ENCODE measurements at regions not wholly inside any gene's neighbourhood (a gene's known extent, or its start where the extent isn't known, plus 50 kb on each side); places are given as distances from the start of the nearest gene placed in this dataset.

DNA sequence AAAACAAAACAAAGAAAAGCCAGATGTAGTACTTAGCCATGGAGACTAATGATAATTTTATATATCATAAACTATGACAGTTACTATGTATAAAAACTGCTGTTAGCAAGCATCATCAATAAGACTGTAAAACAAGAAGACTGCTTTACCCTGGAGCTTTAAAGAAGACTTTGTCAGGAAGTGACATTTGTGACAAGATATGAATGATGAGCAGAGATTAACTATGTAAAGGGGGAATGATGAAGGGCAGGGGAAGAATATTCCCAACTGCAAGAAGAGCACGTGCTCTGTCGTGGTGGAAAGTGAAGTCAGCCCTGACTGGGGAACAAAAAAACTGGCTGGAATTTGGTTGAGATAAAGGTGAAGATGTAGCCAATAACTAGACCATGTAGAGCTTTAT lies 617.1 kb upstream of the AMOT start:
- Histone ChIP-seq H3K9me2 (ENCODE audit: insufficient read depth, low read length) (no peaks in the 10 kb centered on the region), H3K4me3 (ENCODE audit: low read depth, low read length, poor library complexity, severe bottlenecking) (no peak overlapping the region), H3K4me1 (ENCODE audit: insufficient read depth, low read length, poor library complexity, severe bottlenecking) (no peaks in the 10 kb centered on the region), H3K27ac (ENCODE audit: low read depth, low read length, poor library complexity, severe bottlenecking) (no peak overlapping the region), H3K4me2 (ENCODE audit: low read length) (no peak overlapping the region), H3K36me3 (ENCODE audit: insufficient read depth, low read length) (no peaks in the 10 kb centered on the region), H4K20me1 (ENCODE audit: insufficient read depth, low read length) (no peaks in the 10 kb centered on the region), H2AFZ (ENCODE audit: low read length) (no peak overlapping the region), H3K79me2 (ENCODE audit: insufficient read depth, low read depth, low read length) (no peaks in the 10 kb centered on the region), H3K9me3 (ENCODE audit: low read length) (no peaks in the 10 kb centered on the region)
- ChIA-PET CTCF (ENCODE audit: unreplicated experiment) (no interaction called here), POLR2A (interaction anchor here (0.6 kb wide), 1 partner anchor 574 kb away, joined by 3 read pairs; no protein-coding TSS in a partner anchor)
- intact Hi-C loops (cut with micrococcal nuclease; ENCODE audit: unreplicated experiment) = no loop called here
- DNase-seq (ENCODE audit: low spot score) = no peak
- BruUV-seq (replicated peaks) = no TSS peak
- TF ChIP-seq EZH2phosphoT487 (IDR thresholded peaks at IDR 0.05; ENCODE audit: borderline replicate concordance, low read depth, low read length) = no peak
- TF ChIP-seq, protein P1, sequence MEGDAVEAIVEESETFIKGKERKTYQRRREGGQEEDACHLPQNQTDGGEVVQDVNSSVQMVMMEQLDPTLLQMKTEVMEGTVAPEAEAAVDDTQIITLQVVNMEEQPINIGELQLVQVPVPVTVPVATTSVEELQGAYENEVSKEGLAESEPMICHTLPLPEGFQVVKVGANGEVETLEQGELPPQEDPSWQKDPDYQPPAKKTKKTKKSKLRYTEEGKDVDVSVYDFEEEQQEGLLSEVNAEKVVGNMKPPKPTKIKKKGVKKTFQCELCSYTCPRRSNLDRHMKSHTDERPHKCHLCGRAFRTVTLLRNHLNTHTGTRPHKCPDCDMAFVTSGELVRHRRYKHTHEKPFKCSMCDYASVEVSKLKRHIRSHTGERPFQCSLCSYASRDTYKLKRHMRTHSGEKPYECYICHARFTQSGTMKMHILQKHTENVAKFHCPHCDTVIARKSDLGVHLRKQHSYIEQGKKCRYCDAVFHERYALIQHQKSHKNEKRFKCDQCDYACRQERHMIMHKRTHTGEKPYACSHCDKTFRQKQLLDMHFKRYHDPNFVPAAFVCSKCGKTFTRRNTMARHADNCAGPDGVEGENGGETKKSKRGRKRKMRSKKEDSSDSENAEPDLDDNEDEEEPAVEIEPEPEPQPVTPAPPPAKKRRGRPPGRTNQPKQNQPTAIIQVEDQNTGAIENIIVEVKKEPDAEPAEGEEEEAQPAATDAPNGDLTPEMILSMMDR (conservative IDR thresholded peaks at IDR 0.05; ENCODE audit: low read length) = no peak

- H2AFZ ChIP-seq (ENCODE audit: low read length) = no peak overlapping the region
- no peaks in the 10 kb centered on the region for H3K9me3 ChIP-seq (ENCODE audit: low read length)
- H4K20me1 ChIP-seq (ENCODE audit: insufficient read depth, low read length) = no peaks in the 10 kb centered on the region
- POLR2A ChIA-PET = interaction anchor here (0.5 kb wide), 1 partner anchor 167 kb away, joined by 3 read pairs; no protein-coding TSS in a partner anchor
- no peak overlapping the region for H3K27ac ChIP-seq (ENCODE audit: low read depth, low read length, poor library complexity, severe bottlenecking)
- no peak overlapping the region for H3K4me3 ChIP-seq (ENCODE audit: low read depth, low read length, poor library complexity, severe bottlenecking)
- H3K4me2 ChIP-seq (ENCODE audit: low read length) = no peak overlapping the region
- CTCF ChIA-PET (ENCODE audit: unreplicated experiment) = no interaction called here
- no peaks in the 10 kb centered on the region for H3K9me2 ChIP-seq (ENCODE audit: insufficient read depth, low read length)
- H3K4me1 ChIP-seq (ENCODE audit: insufficient read depth, low read length, poor library complexity, severe bottlenecking) = no peaks in the 10 kb centered on the region
- BruUV-seq (replicated peaks) = no TSS peak
- intact Hi-C loops (cut with micrococcal nuclease; ENCODE audit: unreplicated experiment) = no loop called here
- no peak for TF ChIP-seq EZH2phosphoT487 (IDR thresholded peaks at IDR 0.05; ENCODE audit: borderline replicate concordance, low read depth, low read length)
- TF ChIP-seq, protein P1 (conservative IDR thresholded peaks at IDR 0.05; ENCODE audit: low read length) = no peak
- H3K36me3 ChIP-seq (ENCODE audit: insufficient read depth, low read length) = no peaks in the 10 kb centered on the region
- no peak for DNase-seq (ENCODE audit: low spot score)
- H3K79me2 ChIP-seq (ENCODE audit: insufficient read depth, low read depth, low read length) = no peaks in the 10 kb centered on the region
These were observed 615.0 kb upstream of the AMOT start for GRCh38 chrX:113455582-113455981.

- H3K4me1 ChIP-seq (ENCODE audit: insufficient read depth, low read length, poor library complexity, severe bottlenecking) = no peaks in the 10 kb centered on the region
- no peaks in the 10 kb centered on the region for H3K79me2 ChIP-seq (ENCODE audit: insufficient read depth, low read depth, low read length)
- intact Hi-C loops (cut with micrococcal nuclease; ENCODE audit: unreplicated experiment) = no loop called here
- H3K4me2 ChIP-seq (ENCODE audit: low read length) = no peak overlapping the region
- no peak overlapping the region for H3K4me3 ChIP-seq (ENCODE audit: low read depth, low read length, poor library complexity, severe bottlenecking)
- DNase-seq (ENCODE audit: low spot score) = no peak
- CTCF ChIA-PET (ENCODE audit: unreplicated experiment) = no interaction called here
- TF ChIP-seq, protein P1 (conservative IDR thresholded peaks at IDR 0.05; ENCODE audit: low read length) = no peak
- TF ChIP-seq EZH2phosphoT487 (IDR thresholded peaks at IDR 0.05; ENCODE audit: borderline replicate concordance, low read depth, low read length) = no peak
- no peak overlapping the region for H2AFZ ChIP-seq (ENCODE audit: low read length)
- H3K9me3 ChIP-seq (ENCODE audit: low read length) = no peaks in the 10 kb centered on the region
- POLR2A ChIA-PET = no interaction called here
- no peaks in the 10 kb centered on the region for H3K36me3 ChIP-seq (ENCODE audit: insufficient read depth, low read length)
- no peaks in the 10 kb centered on the region for H3K9me2 ChIP-seq (ENCODE audit: insufficient read depth, low read length)
- no peak overlapping the region for H3K27ac ChIP-seq (ENCODE audit: low read depth, low read length, poor library complexity, severe bottlenecking)
- no TSS peak for BruUV-seq (replicated peaks)
- no peaks in the 10 kb centered on the region for H4K20me1 ChIP-seq (ENCODE audit: insufficient read depth, low read length)
These were observed 588.4 kb upstream of the AMOT start for GRCh38 chrX:113429011-113429410.

Measured in OCI-LY7 (cell line).